Panc1 (cell line): ENCODE measurements at regions not wholly inside any gene's neighbourhood (a gene's known extent, or its start where the extent isn't known, plus 50 kb on each side); places are given as distances from the start of the nearest gene placed in this dataset.

ENCODE experiments used
- CTCF ChIP-seq: fragments of 450-650 bp; IDR thresholded peaks from 2 replicates; pipeline ENCODE4 v1.5.1; 2017; ENCODE audit warnings: mild to moderate bottlenecking
- POLR2AphosphoS5 ChIP-seq: IDR thresholded peaks from 2 replicates; pipeline ENCODE4 v1.6.1; 2012; ENCODE audit warnings: mild to moderate bottlenecking, low read depth, low read length, moderate library complexity
- SIN3A ChIP-seq: IDR thresholded peaks from 2 replicates; pipeline ENCODE4 v1.6.1; 2012; ENCODE audit warnings: low read depth, mild to moderate bottlenecking, low read length, moderate library complexity, borderline replicate concordance; ENCODE audit not compliant: insufficient read depth
- TF ChIP-seq, protein P1 (sequence below), 2 experiments: IDR thresholded peaks; 2 replicates each; pipeline ENCODE4 v1.6.1; 2011 to 2012; ENCODE audit warnings: low read depth in 2 of 2, control low read depth in 1 of 2, low read length in 1 of 2, mild to moderate bottlenecking in 1 of 2, moderate library complexity in 1 of 2; ENCODE audit not compliant: insufficient read depth in 1 of 2

GRCh38 chr2:223142118-223142517 is 90.1 kb downstream of the KCNE4 start:
- TF ChIP-seq POLR2AphosphoS5 (no peak), CTCF (no peak), SIN3A (no peak)
- TF ChIP-seq, protein P1, sequence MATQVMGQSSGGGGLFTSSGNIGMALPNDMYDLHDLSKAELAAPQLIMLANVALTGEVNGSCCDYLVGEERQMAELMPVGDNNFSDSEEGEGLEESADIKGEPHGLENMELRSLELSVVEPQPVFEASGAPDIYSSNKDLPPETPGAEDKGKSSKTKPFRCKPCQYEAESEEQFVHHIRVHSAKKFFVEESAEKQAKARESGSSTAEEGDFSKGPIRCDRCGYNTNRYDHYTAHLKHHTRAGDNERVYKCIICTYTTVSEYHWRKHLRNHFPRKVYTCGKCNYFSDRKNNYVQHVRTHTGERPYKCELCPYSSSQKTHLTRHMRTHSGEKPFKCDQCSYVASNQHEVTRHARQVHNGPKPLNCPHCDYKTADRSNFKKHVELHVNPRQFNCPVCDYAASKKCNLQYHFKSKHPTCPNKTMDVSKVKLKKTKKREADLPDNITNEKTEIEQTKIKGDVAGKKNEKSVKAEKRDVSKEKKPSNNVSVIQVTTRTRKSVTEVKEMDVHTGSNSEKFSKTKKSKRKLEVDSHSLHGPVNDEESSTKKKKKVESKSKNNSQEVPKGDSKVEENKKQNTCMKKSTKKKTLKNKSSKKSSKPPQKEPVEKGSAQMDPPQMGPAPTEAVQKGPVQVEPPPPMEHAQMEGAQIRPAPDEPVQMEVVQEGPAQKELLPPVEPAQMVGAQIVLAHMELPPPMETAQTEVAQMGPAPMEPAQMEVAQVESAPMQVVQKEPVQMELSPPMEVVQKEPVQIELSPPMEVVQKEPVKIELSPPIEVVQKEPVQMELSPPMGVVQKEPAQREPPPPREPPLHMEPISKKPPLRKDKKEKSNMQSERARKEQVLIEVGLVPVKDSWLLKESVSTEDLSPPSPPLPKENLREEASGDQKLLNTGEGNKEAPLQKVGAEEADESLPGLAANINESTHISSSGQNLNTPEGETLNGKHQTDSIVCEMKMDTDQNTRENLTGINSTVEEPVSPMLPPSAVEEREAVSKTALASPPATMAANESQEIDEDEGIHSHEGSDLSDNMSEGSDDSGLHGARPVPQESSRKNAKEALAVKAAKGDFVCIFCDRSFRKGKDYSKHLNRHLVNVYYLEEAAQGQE (IDR thresholded peaks at IDR 0.05; ENCODE audit: insufficient read depth in 1 of 2, low read depth in 2 of 2, low read length in 1 of 2), result no peak
